Thyroid gland (tissue), 4 donors: ENCODE measurements at regions not wholly inside any gene's neighbourhood (a gene's known extent, or its start where the extent isn't known, plus 50 kb on each side); places are given as distances from the start of the nearest gene placed in this dataset.

Source experiments
- DNase-seq, 2 donors: peaks; one replicate each; pipeline ENCODE4 v3.0.0-alpha.2; 2019
- H3K27ac ChIP-seq, 3 donors: fragments of 200-600 bp; sonication (generic); 1 replicate in 2 of 3; 2 replicates in 1 of 3; pipeline ENCODE4 v1.5.1; 2016 to 2019; ENCODE audit warnings: mild to moderate bottlenecking in 1 of 3, moderate library complexity in 1 of 3
- H3K27me3 ChIP-seq: fragments of 200-600 bp; sonication (generic); one replicate; pipeline ENCODE4 v1.5.1; 2019
- H3K36me3 ChIP-seq, 2 donors: fragments of 200-600 bp; sonication (generic); one replicate each; pipeline ENCODE4 v1.5.1; 2016 to 2019
- H3K4me1 ChIP-seq, 2 donors: fragments of 200-600 bp; sonication (generic); one replicate each; pipeline ENCODE4 v1.5.1; 2017 to 2019
- H3K4me3 ChIP-seq, 3 donors: fragments of 200-600 bp; sonication (generic); replicated peaks in 1 of 3; 1 replicate in 2 of 3; 2 replicates in 1 of 3; pipeline ENCODE4 v1.5.1; 2016; ENCODE audit warnings: mild to moderate bottlenecking in 1 of 3
- H3K9me3 ChIP-seq: fragments of 200-600 bp; sonication (generic); one replicate; pipeline ENCODE4 v1.5.1; 2017
- POLR2A ChIP-seq, 2 donors: fragments of 450-650 bp; IDR thresholded peaks; one replicate each; pipeline ENCODE4 v1.6.1; 2017; ENCODE audit warnings: antibody characterized with exemption in 2 of 2, mild to moderate bottlenecking in 2 of 2, moderate library complexity in 1 of 2
- WGBS, 2 donors: methylation state at CpG; one replicate each; pipeline ENCODE4 v1.1.5; 2017; 5-methylcytosine and 5-hydroxymethylcytosine counted together
- intact Hi-C: fragments of 100-400 bp; cut with DNase I; formaldehyde crosslinking; loops from one replicate; pipeline ENCODE4 v1.15.1; 2023
- TF ChIP-seq, protein P1 (sequence below), 6 experiments: fragments of 200-600 bp in 3 of 6; fragments of 450-650 bp in 3 of 6; sonication (generic) in 3 of 6; IDR thresholded peaks; one replicate each; pipeline ENCODE4 v1.5.1; 2016 to 2019; ENCODE audit warnings: antibody characterized with exemption in 6 of 6, mild to moderate bottlenecking in 2 of 6, inconsistent platforms in 1 of 6, moderate library complexity in 1 of 6

DNA sequence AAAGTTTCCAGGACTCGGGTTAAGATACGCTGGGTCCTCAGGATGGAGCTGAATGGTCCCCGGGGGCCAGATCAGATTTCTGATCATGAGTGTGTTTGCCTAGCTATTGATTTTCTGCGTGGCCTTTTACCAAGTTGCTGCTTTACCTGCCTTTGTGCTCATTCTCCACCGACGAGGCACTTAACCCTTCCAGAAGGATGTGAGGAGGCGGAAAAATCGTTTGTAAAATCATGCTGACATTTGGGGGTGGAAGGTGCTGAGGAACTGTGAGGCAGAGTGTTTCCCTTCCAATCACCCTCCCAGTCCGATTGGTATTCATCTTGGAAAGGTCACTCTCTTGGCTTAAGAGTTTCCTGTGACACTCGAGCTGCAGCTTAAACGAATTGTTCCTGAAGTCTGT is 337.1 kb upstream of the KAZN start:
- Histone ChIP-seq H3K36me3 (no peaks in the 10 kb centered on the region), H3K4me1 (no peaks in the 10 kb centered on the region), H3K4me3 (no peak overlapping the region), H3K27me3 (no peaks in the 10 kb centered on the region), H3K27ac (no peak overlapping the region), H3K9me3 (no peaks in the 10 kb centered on the region)
- TF ChIP-seq, protein P1, sequence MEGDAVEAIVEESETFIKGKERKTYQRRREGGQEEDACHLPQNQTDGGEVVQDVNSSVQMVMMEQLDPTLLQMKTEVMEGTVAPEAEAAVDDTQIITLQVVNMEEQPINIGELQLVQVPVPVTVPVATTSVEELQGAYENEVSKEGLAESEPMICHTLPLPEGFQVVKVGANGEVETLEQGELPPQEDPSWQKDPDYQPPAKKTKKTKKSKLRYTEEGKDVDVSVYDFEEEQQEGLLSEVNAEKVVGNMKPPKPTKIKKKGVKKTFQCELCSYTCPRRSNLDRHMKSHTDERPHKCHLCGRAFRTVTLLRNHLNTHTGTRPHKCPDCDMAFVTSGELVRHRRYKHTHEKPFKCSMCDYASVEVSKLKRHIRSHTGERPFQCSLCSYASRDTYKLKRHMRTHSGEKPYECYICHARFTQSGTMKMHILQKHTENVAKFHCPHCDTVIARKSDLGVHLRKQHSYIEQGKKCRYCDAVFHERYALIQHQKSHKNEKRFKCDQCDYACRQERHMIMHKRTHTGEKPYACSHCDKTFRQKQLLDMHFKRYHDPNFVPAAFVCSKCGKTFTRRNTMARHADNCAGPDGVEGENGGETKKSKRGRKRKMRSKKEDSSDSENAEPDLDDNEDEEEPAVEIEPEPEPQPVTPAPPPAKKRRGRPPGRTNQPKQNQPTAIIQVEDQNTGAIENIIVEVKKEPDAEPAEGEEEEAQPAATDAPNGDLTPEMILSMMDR (IDR thresholded peaks at IDR 0.05): no peak
- no peak for TF ChIP-seq POLR2A (IDR thresholded peaks at IDR 0.05)
- intact Hi-C loops: no loop called here
- 55 to 56% methylated on average over 11 of the region's 11 CpGs for WGBS, 2 donors
- no peak for DNase-seq

DNA sequence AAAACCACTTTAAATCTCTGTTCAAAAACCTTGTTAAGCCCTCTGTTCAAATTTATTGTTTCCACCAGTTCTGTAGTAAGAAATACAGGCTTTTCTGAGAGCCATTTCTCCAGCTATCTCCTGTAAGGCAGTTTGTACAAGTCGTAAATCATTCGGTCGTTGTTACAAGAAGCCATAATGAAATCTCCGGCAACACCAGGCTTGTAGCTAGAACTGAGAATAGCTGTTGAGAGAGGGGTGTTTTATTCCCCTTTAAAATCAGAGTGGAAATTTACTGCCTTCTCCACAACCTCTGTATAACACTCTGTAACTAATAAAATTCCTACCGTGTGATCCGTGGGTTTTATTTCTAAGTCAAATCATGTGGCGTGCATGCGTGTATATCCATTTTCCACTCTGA is 335.8 kb upstream of the KAZN start:
- no peak overlapping the region for H3K27ac ChIP-seq
- no peak for DNase-seq
- 81 to 82% methylated on average over 8 of the region's 8 CpGs for WGBS, 2 donors
- TF ChIP-seq, protein P1 (IDR thresholded peaks at IDR 0.05): no peak
- no peak for TF ChIP-seq POLR2A (IDR thresholded peaks at IDR 0.05)
- intact Hi-C loops: no loop called here
- H3K4me3 ChIP-seq: no peak overlapping the region
- no peaks in the 10 kb centered on the region for H3K27me3 ChIP-seq
- H3K4me1 ChIP-seq: no peaks in the 10 kb centered on the region
- H3K9me3 ChIP-seq: no peaks in the 10 kb centered on the region
- H3K36me3 ChIP-seq: no peaks in the 10 kb centered on the region

DNA sequence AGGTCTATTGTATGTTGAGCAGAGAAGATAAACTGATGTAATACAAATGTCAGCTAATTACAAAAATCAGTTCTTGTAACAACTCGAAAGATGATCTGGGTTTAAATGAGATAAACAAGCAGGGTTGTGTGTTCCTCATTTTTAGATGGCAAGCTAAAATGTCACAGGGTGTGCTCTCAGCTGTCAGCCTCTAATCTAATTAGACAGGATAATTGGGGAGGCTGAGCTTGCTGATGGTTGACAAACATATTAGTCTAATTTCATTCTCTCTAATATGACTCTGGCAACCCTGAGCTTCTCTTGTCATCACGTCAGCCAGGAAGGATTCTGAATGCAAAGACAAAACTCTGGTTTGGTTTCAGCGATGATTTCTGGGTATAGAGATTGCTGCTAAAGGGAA is 335.3 kb upstream of the KAZN start:
- H3K4me3 ChIP-seq: no peak overlapping the region
- 89 to 96% methylated on average over 3 of the region's 3 CpGs for WGBS, 2 donors
- no peak overlapping the region for H3K27ac ChIP-seq
- intact Hi-C loops: no loop called here
- TF ChIP-seq, protein P1 (IDR thresholded peaks at IDR 0.05): no peak
- H3K36me3 ChIP-seq: no peaks in the 10 kb centered on the region
- H3K27me3 ChIP-seq: no peaks in the 10 kb centered on the region
- H3K9me3 ChIP-seq: no peaks in the 10 kb centered on the region
- H3K4me1 ChIP-seq: no peaks in the 10 kb centered on the region
- DNase-seq: no peak

DNA sequence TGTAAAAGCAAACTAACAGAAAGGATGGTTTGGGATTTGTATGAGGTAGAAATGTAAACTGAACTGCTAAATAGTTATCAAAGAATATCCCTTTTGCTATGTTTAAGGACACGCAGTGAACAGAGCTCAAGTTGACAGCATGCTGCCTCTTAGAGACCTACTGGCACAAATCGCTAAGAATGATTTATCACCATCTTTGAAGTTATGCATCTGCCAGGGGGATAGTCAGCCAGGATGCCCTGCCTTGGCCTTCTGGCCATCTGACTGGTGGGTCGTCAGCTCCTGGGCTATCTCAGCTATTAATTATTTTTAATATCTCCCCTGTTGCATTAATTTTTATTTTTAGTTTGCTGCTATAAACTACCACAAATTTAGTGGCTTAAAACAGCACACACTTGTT is 334.8 kb upstream of the KAZN start:
- H3K27ac ChIP-seq: no peak overlapping the region
- H3K27me3 ChIP-seq: no peaks in the 10 kb centered on the region
- no peak overlapping the region for H3K4me3 ChIP-seq
- DNase-seq: no peak
- intact Hi-C loops: no loop called here
- no peaks in the 10 kb centered on the region for H3K9me3 ChIP-seq
- H3K4me1 ChIP-seq: no peaks in the 10 kb centered on the region
- 84 to 90% methylated on average over 3 of the region's 3 CpGs for WGBS, 2 donors
- H3K36me3 ChIP-seq: no peaks in the 10 kb centered on the region
- TF ChIP-seq, protein P1 (IDR thresholded peaks at IDR 0.05): no peak
- no peak for TF ChIP-seq POLR2A (IDR thresholded peaks at IDR 0.05)

DNA sequence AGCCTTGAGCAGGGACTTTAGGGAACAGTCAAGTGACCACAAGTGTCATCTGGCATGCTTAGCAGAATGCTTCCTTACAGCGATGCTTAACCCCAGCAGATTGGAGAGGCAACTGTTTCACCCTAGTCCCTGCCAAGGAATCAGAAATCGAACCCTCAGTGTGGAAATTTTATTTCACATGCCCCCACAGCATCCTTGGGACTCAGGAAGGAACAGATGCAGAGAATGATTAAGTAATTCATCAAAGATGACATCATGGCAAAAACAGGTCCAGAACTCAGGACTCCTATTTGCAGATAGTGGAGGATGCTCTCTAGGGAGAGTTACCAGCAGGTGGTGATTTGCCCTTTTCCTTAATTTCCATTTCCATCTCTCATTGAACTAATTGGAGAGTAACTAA is 333.0 kb upstream of the KAZN start:
- WGBS, 2 donors: 75 to 77% methylated on average over 2 of the region's 2 CpGs
- Histone ChIP-seq H3K27ac (no peak overlapping the region), H3K36me3 (no peaks in the 10 kb centered on the region), H3K9me3 (no peaks in the 10 kb centered on the region), H3K4me3 (no peak overlapping the region), H3K27me3 (no peaks in the 10 kb centered on the region), H3K4me1 (no peaks in the 10 kb centered on the region)
- TF ChIP-seq, protein P1 (IDR thresholded peaks at IDR 0.05): no peak
- TF ChIP-seq POLR2A (IDR thresholded peaks at IDR 0.05): no peak
- no peak for DNase-seq
- intact Hi-C loops: no loop called here
